Activated CD4-positive, alpha-beta T cell treated with anti-CD3 and anti-CD28 coated beads for 48 hours (primary cell): ENCODE measurements at regions not wholly inside any gene's neighbourhood (a gene's known extent, or its start where the extent isn't known, plus 50 kb on each side); places are given as distances from the start of the nearest gene placed in this dataset.

Source experiments
- DNase-seq: peaks from one replicate; pipeline ENCODE4 v3.0.0-alpha.2; 2020

- DNase-seq, result no peak
These were observed 192.4 kb downstream of the GADD45G start for GRCh38 chr9:89797255-89797654.

GRCh38 chr9:89797937-89798455 is 193.2 kb downstream of the GADD45G start:
- no peak for DNase-seq

GRCh38 chr9:89798547-89799120 is 193.8 kb downstream of the GADD45G start:
- no peak for DNase-seq

DNA sequence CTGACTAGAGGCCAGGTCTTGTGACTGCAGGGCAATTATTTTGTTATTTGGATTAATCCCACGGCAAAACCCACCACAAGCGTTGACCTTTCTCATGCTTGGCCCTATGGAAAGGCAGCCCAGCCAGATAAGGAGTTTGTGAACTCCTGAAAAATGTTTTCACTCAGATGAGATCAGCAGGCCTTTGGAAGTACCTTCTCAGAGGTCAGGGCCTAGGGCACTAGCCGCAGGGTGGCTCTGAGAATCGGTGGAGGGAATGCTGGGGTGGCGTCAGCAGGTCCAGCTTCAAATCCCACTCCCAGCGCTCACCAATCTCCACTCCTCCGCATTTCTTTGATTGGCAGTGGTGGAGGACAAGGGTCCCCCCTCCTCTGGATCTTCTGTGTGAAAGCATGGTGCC is 194.4 kb downstream of the GADD45G start:
- no peak for DNase-seq

DNA sequence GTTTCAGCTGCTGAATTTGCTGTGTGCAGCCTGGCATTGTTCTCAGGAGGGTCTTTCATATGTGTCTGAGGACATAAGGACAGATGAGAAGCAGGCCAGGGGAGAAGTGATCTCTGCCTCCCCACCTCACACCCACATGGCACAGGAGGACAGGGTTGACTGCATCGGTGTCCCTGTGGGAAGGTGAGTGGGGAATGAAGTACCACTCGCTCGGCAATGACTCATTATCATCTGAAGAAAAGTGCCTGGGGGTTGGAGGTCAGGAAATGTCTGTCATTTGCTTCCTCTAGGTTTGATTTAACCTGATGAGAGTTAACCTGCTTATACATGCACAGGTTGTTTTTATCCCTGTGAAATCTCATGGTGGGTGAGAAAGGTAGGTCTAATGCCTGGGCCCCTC is 195.0 kb downstream of the GADD45G start:
- no peak for DNase-seq

DNA sequence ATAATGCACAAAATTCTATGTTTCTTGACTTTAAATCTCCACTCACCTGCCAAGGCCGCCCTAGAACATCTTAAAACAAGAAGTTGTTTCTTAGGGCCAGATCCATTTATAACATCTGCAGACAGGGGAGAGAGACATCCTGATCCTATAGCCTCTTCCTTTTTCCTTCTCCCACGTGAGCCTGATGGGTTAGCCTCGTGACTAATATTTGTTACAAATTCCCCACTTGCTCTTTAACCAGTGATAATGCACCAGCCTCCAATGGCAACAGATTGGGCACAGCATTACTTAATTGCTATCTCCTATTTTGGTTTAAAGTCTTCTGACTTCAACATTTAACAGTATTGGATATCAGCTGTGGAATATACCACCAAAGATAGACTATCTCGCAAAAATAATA is 196.5 kb downstream of the GADD45G start:
- DNase-seq, result no peak

DNA sequence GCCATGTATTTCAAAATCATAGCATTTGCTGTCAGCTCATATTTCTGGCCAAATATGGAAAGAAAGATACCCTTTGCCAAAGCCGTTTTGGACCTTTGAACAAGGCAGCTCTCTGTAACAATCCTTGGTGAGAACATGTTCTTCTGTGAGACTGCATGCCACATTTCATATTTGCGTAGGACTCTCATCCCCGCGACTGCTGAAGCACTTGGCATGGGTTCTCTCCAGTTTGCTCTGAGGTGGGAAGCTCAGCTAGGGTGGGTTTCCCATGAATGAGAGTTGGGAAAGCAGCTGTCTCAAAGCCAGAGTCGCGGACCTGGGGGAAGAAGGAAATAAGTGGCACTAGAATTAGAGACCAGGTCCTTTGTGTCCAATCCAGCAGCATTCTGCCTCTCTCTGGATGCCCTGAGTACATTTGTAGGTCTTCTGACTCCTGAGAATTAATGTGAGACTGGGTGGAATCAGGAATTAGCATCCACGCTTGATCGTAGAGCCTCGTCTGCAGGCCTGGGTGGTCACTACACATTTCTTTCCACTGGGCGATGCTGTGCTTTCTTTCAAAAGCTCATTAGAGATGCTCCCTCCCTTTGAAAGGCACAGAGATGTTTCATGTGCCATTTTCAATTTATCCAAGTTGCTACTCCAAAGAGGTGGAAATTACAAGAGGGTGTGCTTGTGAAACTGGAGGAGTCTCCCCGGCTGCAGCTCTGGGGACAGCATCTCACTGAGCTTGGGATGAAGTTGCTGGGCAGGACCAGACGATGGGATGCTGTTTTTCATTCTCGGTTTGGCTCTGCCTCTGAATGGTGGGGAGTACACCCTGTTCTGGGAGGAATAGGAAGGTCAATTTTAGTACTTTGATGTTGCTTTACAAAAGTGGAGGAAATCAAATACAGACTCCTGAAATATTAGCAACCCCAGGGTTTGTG is 197.2 kb downstream of the GADD45G start:
- DNase-seq, result no peak

DNA sequence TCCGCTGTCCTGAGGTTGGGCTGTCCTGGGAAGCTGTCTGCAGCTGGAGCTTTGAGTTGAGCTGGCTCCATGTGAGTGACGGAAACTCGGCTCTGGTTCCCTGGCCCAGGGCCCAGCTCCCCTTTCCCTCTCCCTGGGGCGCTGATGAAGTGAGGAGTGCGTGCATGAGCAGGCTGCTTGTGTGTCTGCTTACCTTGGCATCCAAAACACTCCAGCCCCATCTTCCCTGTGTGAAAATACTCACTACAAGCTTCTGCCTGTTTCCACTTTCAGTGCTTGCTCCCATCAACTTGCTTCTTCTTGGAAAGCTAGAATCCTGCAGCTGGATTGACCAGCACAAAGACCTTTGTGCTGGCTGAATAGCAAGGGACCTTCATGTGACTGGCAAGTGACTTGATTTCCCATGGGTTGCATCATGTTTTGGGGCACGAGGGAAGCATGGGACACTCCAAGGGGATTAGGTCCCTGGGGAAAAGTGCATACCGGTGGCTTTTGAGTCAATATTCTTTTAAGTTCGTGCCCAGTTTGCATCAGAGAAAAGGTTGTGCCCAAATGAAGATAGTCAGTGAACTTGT is 198.1 kb downstream of the GADD45G start:
- DNase-seq, result no peak

DNA sequence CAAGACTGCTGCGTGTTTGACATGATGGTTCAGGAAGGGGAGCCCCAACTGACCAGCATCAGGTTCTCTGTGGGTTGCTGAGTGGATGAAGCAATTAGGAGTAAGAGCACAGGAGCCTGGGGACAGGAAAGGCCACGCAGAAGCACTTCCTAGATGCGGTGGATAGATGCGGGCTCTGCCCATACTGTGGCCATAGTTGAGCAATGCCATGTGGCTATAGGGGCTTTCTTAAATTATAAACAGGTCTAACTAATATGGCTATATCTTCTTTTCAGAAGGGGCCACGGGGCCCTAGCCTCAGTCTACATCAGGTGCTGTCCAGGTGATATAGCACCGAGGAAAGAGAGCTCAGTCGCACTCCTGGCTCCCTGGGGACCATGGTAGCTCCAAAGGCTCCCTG is 198.6 kb downstream of the GADD45G start:
- DNase-seq, result no peak

GRCh38 chr9:89804766-89805531 is 200.1 kb downstream of the GADD45G start:
- DNase-seq, result no peak

GRCh38 chr9:89805571-89806292 is 200.9 kb downstream of the GADD45G start:
- DNase-seq, result no peak

- DNase-seq, result no peak
These were observed 201.7 kb downstream of the GADD45G start for GRCh38 chr9:89806371-89807100.

DNA sequence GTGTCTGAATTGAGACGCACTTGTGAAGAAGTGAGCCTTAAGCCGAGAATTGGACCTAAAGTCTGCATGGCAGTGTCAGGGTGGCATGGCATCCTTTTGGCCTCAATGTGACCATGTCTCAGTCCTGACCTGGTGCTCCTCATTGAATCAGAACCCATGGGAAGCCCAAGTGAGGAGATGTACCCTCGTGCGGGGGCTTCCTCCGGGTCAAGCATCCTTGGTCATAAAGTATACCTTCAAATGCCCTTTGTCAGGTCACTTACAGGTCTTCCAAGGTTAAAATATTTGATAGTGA is 202.2 kb downstream of the GADD45G start:
- no peak for DNase-seq

GRCh38 chr9:89807682-89808075 is 202.9 kb downstream of the GADD45G start:
- no peak for DNase-seq

DNA sequence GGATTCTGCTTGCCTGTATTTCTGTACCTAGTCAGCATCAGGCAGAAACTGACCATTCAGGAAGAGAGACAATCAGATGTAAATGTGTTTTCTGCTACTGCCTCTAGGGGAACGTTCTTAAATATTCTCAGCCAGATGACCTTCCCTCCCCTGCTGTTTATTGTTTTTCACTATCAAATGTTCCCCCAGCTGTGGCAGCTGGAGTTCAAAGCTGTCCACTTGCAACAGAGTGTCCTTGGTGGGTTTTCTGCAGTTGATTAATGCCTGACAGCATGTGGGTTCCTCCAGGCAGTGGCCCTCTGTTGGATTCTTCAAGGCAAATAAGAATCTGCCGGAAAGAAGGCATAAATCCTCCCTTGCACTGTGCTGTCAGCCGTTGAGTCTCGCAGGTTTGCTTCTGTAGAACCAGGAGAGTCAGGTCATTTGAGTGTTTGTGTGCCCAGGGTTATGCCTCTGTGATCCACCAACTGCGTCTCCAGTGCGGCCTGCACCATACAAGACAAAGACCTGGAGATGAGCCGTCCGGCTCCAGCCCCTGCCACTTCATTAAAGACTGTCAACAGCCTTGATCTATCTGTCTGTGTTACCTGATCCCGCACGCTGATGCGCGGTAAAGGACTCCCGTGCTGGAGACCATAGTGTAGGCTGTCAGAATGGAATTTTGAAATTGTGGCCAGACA is 203.4 kb downstream of the GADD45G start:
- no peak for DNase-seq

DNA sequence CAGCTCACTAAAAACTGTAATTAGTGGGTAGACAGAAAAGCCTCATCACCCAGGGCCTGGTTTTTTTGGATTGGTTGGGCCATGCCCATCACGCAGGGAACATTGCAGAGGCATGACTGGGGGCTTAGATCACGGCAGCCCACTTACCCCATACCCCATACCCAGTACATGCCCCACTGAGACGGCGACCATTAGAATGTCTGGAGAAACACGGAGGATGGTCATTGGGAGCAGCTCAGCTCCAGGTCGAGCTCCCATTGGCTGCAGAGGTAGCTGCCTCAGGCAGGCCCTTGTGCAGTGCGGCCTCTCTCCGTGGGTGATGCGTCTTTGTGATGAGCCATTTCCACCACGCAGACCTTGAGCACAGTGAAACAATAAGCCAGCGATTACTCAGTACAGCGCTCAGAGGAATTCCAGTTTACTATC is 204.0 kb downstream of the GADD45G start:
- DNase-seq, result no peak

- no peak for DNase-seq
These were observed 205.6 kb downstream of the GADD45G start for GRCh38 chr9:89810431-89810830.

DNA sequence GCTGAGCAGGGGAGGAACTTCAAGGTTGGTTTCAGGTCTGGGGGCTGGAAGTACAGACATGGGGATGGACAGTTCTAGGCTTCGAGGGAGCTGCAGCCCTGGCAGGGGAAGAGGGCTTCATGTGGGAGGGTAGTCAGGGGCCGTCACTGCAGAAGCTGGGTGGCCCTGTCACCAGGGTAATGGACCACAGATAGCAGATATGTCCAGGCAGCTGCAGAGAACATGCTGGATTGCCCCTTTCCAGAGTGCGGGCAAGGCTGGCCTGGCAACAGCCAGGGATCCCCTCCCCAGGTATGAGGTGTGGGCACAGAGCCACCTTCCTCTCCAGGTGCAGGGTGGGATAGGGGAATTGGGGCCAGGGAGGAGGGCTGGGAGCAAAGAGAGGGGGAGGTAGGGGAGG is 206.5 kb downstream of the GADD45G start:
- DNase-seq, result no peak

- DNase-seq, result no peak
These were observed 207.2 kb downstream of the GADD45G start for GRCh38 chr9:89811886-89812450.

DNA sequence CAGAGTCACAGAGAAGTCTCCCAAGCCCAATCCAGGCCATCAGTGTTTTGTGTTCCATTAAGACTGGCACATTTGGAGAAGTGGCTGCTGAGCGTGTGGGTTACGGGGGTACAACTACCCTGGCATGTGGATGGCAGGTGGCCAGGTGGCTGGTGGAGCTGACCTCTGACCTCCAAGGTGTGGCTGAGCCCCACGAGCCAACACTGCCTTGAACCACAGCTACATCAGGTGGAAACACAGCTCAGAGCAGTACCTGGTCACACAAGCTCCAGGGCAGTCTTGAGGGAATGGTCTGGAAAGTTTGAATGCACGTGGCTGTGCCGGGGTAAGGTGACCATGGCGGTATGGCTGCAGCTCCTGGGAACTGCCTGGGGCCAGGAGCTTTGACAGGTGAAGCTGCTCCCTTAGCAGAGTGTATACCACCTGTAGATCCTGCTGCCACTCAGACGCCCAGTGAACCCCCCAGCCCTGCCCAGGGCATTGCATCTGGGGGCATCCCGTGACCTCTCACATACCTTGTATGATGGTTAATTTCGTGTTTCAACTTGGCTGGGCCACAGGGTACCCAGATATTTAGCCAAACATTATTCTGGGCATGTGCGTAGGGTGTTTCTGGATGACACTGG is 207.9 kb downstream of the GADD45G start:
- DNase-seq, result no peak
